ENCODE measurements at regions not wholly inside any gene's neighbourhood (a gene's known extent, or its start where the extent isn't known, plus 50 kb on each side); places are given as distances from the start of the nearest gene placed in this dataset.

GRCh38 chr3:20573175-20573574 is 387.2 kb upstream of the SGO1 start:
- H3K9me3 Mint-ChIP-seq = no peaks in the 10 kb centered on the region
- no peak overlapping the region for H3K27ac ChIP-seq (ENCODE audit: low read depth)
- H3K36me3 Mint-ChIP-seq (ENCODE audit: low read depth) = no peaks in the 10 kb centered on the region

DNA sequence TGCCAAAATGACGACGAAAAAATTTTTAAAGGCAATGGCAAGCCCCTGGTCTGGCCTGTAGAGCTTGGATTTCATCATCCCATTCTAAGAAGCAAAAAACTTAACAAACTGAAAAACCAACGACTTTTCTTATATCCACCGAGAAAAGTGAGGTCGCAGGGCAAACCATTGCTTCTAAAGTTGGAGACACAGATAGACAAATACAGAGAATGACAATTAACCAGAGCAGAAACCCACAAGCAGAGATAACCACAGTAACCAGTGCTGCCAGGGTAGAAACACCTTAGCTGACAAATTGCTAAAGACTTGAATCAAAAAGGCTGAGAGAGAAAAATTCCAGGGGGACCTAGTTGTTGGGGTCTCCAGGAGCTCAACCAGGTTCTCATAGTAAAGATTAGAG is 386.5 kb upstream of the SGO1 start:
- H3F3A ChIP-seq (replicated peaks; ENCODE audit: low read depth) = no peaks in the 10 kb centered on the region
- no peak overlapping the region for H3K4me3 ChIP-seq
- Mint-ChIP-seq H3K4me3 (no peak overlapping the region), H3K9me3 (no peaks in the 10 kb centered on the region), H3K27ac (0 out of 2 replicates have a peak overlapping the region, but pooled peaks have one; percentile 24), H3K36me3 (ENCODE audit: low read depth) (no peaks in the 10 kb centered on the region), H3K27me3 (ENCODE audit: insufficient read depth, low read depth, poor library complexity) (no peaks in the 10 kb centered on the region), H3K4me1 (no peaks in the 10 kb centered on the region)
- H3K27me3 ChIP-seq (ENCODE audit: insufficient read depth) = no peaks in the 10 kb centered on the region
- ATAC-seq (no peak), DNase-seq (ENCODE audit: low spot score) (no peak)
- no peaks in the 10 kb centered on the region for H3K9me2 ChIP-seq (ENCODE audit: insufficient read depth)
- H3K4me1 ChIP-seq (ENCODE audit: insufficient read depth) = no peaks in the 10 kb centered on the region
- no peak overlapping the region for H3K27ac ChIP-seq (ENCODE audit: low read depth)
- no peak overlapping the region for H3K4me2 ChIP-seq
- H3K36me3 ChIP-seq (ENCODE audit: insufficient read depth) = no peaks in the 10 kb centered on the region
- H4K20me1 ChIP-seq (replicated peaks; ENCODE audit: insufficient read depth) = no peaks in the 10 kb centered on the region
- no peak overlapping the region for H2AFZ ChIP-seq
- H3K79me2 ChIP-seq (replicated peaks; ENCODE audit: insufficient read depth) = no peaks in the 10 kb centered on the region
- TF ChIP-seq EZH2phosphoT487 (IDR thresholded peaks at IDR 0.05; ENCODE audit: unreplicated experiment) (no peak), EZH2 (IDR thresholded peaks at IDR 0.05; ENCODE audit: low read depth, unreplicated experiment) (no peak), CREB1 (CRISPR knock-in tag; IDR thresholded peaks at IDR 0.05; ENCODE audit: low read depth) (no peak), ZNF462 (CRISPR knock-in tag; IDR thresholded peaks at IDR 0.05) (no peak), JUNB (IDR thresholded peaks at IDR 0.05; ENCODE audit: unreplicated experiment) (no peak), POLR2AphosphoS5 (IDR thresholded peaks at IDR 0.05; ENCODE audit: low read depth) (no peak)
- TF ChIP-seq, protein P1, sequence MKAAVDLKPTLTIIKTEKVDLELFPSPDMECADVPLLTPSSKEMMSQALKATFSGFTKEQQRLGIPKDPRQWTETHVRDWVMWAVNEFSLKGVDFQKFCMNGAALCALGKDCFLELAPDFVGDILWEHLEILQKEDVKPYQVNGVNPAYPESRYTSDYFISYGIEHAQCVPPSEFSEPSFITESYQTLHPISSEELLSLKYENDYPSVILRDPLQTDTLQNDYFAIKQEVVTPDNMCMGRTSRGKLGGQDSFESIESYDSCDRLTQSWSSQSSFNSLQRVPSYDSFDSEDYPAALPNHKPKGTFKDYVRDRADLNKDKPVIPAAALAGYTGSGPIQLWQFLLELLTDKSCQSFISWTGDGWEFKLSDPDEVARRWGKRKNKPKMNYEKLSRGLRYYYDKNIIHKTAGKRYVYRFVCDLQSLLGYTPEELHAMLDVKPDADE (IDR thresholded peaks at IDR 0.05) = no peak

More at GRCh38 chr3:20573175-20573574, 387.2 kb upstream of the SGO1 start:
- ATAC-seq (no peak), DNase-seq (ENCODE audit: low spot score) (no peak)
- Mint-ChIP-seq H3K27me3 (ENCODE audit: insufficient read depth, low read depth, poor library complexity) (no peaks in the 10 kb centered on the region), H3K4me3 (no peak overlapping the region), H3K27ac (no peak overlapping the region), H3K4me1 (no peaks in the 10 kb centered on the region)
- TF ChIP-seq REST (IDR thresholded peaks at IDR 0.05; ENCODE audit: unreplicated experiment) = no peak
- no peak for TF ChIP-seq POLR2AphosphoS5 (IDR thresholded peaks at IDR 0.05; ENCODE audit: low read depth)
- Histone ChIP-seq H3F3A (replicated peaks; ENCODE audit: low read depth) (no peaks in the 10 kb centered on the region), H3K36me3 (ENCODE audit: insufficient read depth) (no peaks in the 10 kb centered on the region), H2AFZ (no peak overlapping the region), H4K20me1 (replicated peaks; ENCODE audit: insufficient read depth) (no peaks in the 10 kb centered on the region), H3K9me2 (ENCODE audit: insufficient read depth) (no peaks in the 10 kb centered on the region), H3K4me3 (no peak overlapping the region), H3K4me2 (no peak overlapping the region), H3K4me1 (ENCODE audit: insufficient read depth) (no peaks in the 10 kb centered on the region), H3K79me2 (replicated peaks; ENCODE audit: insufficient read depth) (no peaks in the 10 kb centered on the region), H3K27me3 (ENCODE audit: insufficient read depth) (no peaks in the 10 kb centered on the region)
